NCI-H2029 treated with DMSO at 0.1 percent for 48 hours (cell line): ENCODE measurements at regions not wholly inside any gene's neighbourhood (a gene's known extent, or its start where the extent isn't known, plus 50 kb on each side); places are given as distances from the start of the nearest gene placed in this dataset.

Experiments
- DNase-seq: peaks from one replicate; lab custom pipeline; 2025; lab: John Stamatoyannopoulos, UW

- DNase-seq, result no peak
Measured at GRCh38 chr17:70230850-70231640, 61.7 kb downstream of the KCNJ2 start.

- DNase-seq, result no peak
Measured at GRCh38 chr17:70232466-70232865, 63.1 kb downstream of the KCNJ2 start.

GRCh38 chr17:70235252-70235651 is 65.9 kb downstream of the KCNJ2 start:
- DNase-seq, result no peak

- DNase-seq, result no peak
Measured at GRCh38 chr17:70238228-70238627, 68.9 kb downstream of the KCNJ2 start.

- no peak for DNase-seq
Measured at GRCh38 chr17:70238646-70239045, 69.3 kb downstream of the KCNJ2 start.

- no peak for DNase-seq
Measured at GRCh38 chr17:70239391-70239826, 70.1 kb downstream of the KCNJ2 start.

GRCh38 chr17:70241071-70241470 is 71.7 kb downstream of the KCNJ2 start:
- DNase-seq, result no peak

- DNase-seq, result no peak
Measured at GRCh38 chr17:70242781-70243437, 73.6 kb downstream of the KCNJ2 start.

GRCh38 chr17:70251706-70252105 is 82.4 kb downstream of the KCNJ2 start:
- no peak for DNase-seq

- DNase-seq, result no peak
Measured at GRCh38 chr17:70254735-70255460, 85.6 kb downstream of the KCNJ2 start.

GRCh38 chr17:70256751-70257150 is 87.4 kb downstream of the KCNJ2 start:
- no peak for DNase-seq

GRCh38 chr17:70258465-70258864 is 89.1 kb downstream of the KCNJ2 start:
- DNase-seq, result no peak

GRCh38 chr17:70259400-70259799 is 90.1 kb downstream of the KCNJ2 start:
- no peak for DNase-seq

GRCh38 chr17:70261170-70261569 is 91.8 kb downstream of the KCNJ2 start:
- no peak for DNase-seq

- DNase-seq, result no peak
Measured at GRCh38 chr17:70265471-70265870, 96.1 kb downstream of the KCNJ2 start.

GRCh38 chr17:70266394-70266793 is 97.1 kb downstream of the KCNJ2 start:
- DNase-seq, result no peak

- no peak for DNase-seq
Measured at GRCh38 chr17:70268383-70268782, 99.1 kb downstream of the KCNJ2 start.

- no peak for DNase-seq
Measured at GRCh38 chr17:70270554-70270953, 101.2 kb downstream of the KCNJ2 start.

- DNase-seq, result no peak
Measured at GRCh38 chr17:70271200-70271599, 101.9 kb downstream of the KCNJ2 start.

- DNase-seq, result no peak
Measured at GRCh38 chr17:70271672-70272071, 102.3 kb downstream of the KCNJ2 start.

- no peak for DNase-seq
Measured at GRCh38 chr17:70274255-70274654, 104.9 kb downstream of the KCNJ2 start.

- DNase-seq, result no peak
Measured at GRCh38 chr17:70276906-70277305, 107.6 kb downstream of the KCNJ2 start.
